SK-N-SH (cell line): ENCODE measurements at regions not wholly inside any gene's neighbourhood (a gene's known extent, or its start where the extent isn't known, plus 50 kb on each side); places are given as distances from the start of the nearest gene placed in this dataset.

ENCODE experiments used
- CTCF ChIP-seq: fragments of 200-600 bp; sonication (generic); IDR thresholded peaks from 2 replicates; pipeline ENCODE4 v1.6.1; 2017; ENCODE audit warnings: antibody characterized with exemption, mild to moderate bottlenecking, moderate library complexity
- EP300 ChIP-seq, 2 experiments: IDR thresholded peaks; 2 replicates each; pipeline versions ENCODE4 v1.4.0 to v1.6.1; 2012; ENCODE audit warnings: borderline replicate concordance in 1 of 2, low read depth in 1 of 2, low read length in 1 of 2
- FOXM1 ChIP-seq: IDR thresholded peaks from 2 replicates; pipeline ENCODE4 v1.4.0; 2012; ENCODE audit warnings: low read depth, mild to moderate bottlenecking
- JUND ChIP-seq: IDR thresholded peaks from 2 replicates; pipeline ENCODE4 v1.4.0; 2012
- POLR2AphosphoS5 ChIP-seq: IDR thresholded peaks from 2 replicates; pipeline ENCODE4 v1.6.1; 2012; ENCODE audit warnings: low read depth, low read length
- RAD21 ChIP-seq: IDR thresholded peaks from 2 replicates; pipeline ENCODE4 v1.6.1; 2012; ENCODE audit warnings: mild to moderate bottlenecking, low read length
- REST ChIP-seq: IDR thresholded peaks from 2 replicates; pipeline ENCODE4 v1.6.1; 2012; ENCODE audit warnings: mild to moderate bottlenecking, low read depth, low read length, moderate library complexity
- RFX5 ChIP-seq: IDR thresholded peaks from 2 replicates; pipeline ENCODE4 v1.6.1; 2012; ENCODE audit warnings: mild to moderate bottlenecking, improper control_type of control experiment, low read length
- RXRA ChIP-seq: IDR thresholded peaks from 2 replicates; pipeline ENCODE4 v1.4.0; 2012; ENCODE audit warnings: low read depth, mild to moderate bottlenecking, borderline replicate concordance
- TAF1 ChIP-seq: IDR thresholded peaks from 2 replicates; pipeline ENCODE4 v1.6.1; 2012; ENCODE audit warnings: low read depth, mild to moderate bottlenecking, low read length, moderate library complexity, borderline replicate concordance
- USF2 ChIP-seq: fragments of 150-350 bp; IDR thresholded peaks from 2 replicates; pipeline ENCODE4 v1.6.1; 2017; ENCODE audit warnings: antibody characterized with exemption, low read length, low read depth, borderline replicate concordance
- YY1 ChIP-seq: IDR thresholded peaks from 2 replicates; pipeline ENCODE4 v1.4.0; 2012; ENCODE audit warnings: low read depth, mild to moderate bottlenecking
- ZBTB33 ChIP-seq: IDR thresholded peaks from 2 replicates; pipeline ENCODE4 v1.4.0; 2012; ENCODE audit warnings: low read depth, borderline replicate concordance

GRCh38 chr5:74013222-74013621 is 387.2 kb downstream of the ARHGEF28 start:
- TF ChIP-seq EP300 (IDR thresholded peaks at IDR 0.05; ENCODE audit: borderline replicate concordance in 1 of 2, low read depth in 1 of 2, low read length in 1 of 2) (no peak), POLR2AphosphoS5 (no peak), YY1 (no peak), CTCF (no peak), RFX5 (no peak), USF2 (no peak), REST (no peak), FOXM1 (no peak), RXRA (no peak), TAF1 (no peak), ZBTB33 (no peak), JUND (no peak), RAD21 (no peak)
